Memory B cell (primary cell): ENCODE measurements at regions not wholly inside any gene's neighbourhood (a gene's known extent, or its start where the extent isn't known, plus 50 kb on each side); places are given as distances from the start of the nearest gene placed in this dataset.

ENCODE experiments used
- ATAC-seq: fragments of 150-1000 bp; cut with Tn5 transposase; 2 replicates; pipeline ENCODE4 v1.10.0; 2021; ENCODE audit warnings: low read depth, mild to moderate bottlenecking, moderate library complexity
- DNase-seq, 2 donors: peaks; one replicate each; pipeline ENCODE4 v3.0.0; 2022; ENCODE audit warnings: low spot score in 2 of 2
- H3K27ac Mint-ChIP-seq: one replicate; pipeline ENCODE4 v1.8.0; 2022; ENCODE audit warnings: mild to moderate bottlenecking, moderate library complexity, mixed read lengths
- H3K27me3 Mint-ChIP-seq: one replicate; pipeline ENCODE4 v1.8.0; 2022; ENCODE audit warnings: mixed read lengths
- H3K36me3 Mint-ChIP-seq: one replicate; pipeline ENCODE4 v1.8.0; 2022; ENCODE audit warnings: mild to moderate bottlenecking, mixed read lengths
- H3K4me1 Mint-ChIP-seq: one replicate; pipeline ENCODE4 v1.8.0; 2022; ENCODE audit warnings: mixed read lengths
- H3K4me3 Mint-ChIP-seq: one replicate; pipeline ENCODE4 v1.8.0; 2022; ENCODE audit warnings: mild to moderate bottlenecking, moderate library complexity, mixed read lengths
- H3K9me3 Mint-ChIP-seq: one replicate; pipeline ENCODE4 v1.8.0; 2022; ENCODE audit warnings: mixed read lengths

DNA sequence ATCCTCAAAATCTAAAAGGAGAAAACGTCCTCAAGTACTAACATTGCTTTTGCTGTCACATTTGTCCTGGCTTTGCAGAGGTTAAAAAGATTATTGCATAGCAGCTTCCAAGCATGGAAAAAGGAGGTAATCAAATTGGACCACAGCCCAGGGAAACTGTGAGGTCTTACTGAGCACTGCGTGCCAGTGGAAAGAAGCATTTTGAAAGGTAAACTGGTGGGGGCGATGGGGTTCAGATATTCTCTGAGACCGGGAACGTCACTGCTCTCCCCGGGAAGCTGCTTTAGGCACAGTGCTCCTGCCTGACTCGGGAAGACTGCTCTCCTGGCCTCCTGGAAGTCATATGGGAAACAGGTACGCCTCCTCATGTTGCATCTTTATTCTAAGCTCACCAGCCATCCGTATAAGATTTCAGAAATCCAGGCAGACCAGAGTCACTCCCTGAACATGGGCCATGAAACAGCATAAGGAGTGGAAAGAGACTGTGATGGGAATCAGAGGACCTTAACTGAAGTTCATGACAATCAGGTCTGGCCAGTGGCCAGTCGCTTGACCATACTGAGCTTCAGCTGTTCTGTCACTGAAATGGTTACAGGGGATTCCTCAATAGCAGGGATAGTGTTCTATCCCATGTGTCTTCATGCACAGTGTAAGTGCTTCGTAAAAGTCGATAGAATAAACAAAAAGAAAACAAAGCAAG, 284.1 kb downstream of the TRIB2 start:
- H3K27me3 Mint-ChIP-seq, result no peaks in the 10 kb centered on the region
- H3K9me3 Mint-ChIP-seq, result no peaks in the 10 kb centered on the region
- no peaks in the 10 kb centered on the region for H3K36me3 Mint-ChIP-seq
- no peak for ATAC-seq
- DNase-seq, result no peak
- H3K27ac Mint-ChIP-seq, result no peak overlapping the region
- no peak overlapping the region for H3K4me3 Mint-ChIP-seq
- H3K4me1 Mint-ChIP-seq, result no peaks in the 10 kb centered on the region

DNA sequence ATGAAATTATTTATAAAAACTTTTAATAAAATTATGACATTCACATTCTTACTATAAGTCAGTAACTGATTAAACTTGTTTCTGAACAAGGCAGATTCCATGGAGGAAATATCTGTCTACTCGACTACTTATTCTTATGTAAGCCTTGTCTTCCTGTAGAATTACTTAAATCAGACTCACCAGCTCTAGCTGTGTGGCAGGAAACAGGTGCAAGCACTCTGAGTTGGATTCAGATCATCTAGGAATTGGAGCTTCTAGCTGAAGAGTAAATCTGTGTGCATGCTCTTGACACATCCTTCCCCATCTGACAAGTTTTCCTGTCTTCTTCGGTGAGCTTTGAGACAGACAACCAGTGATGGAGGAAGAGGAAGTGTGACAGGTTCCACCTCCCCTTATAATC, 284.7 kb downstream of the TRIB2 start:
- no peaks in the 10 kb centered on the region for H3K36me3 Mint-ChIP-seq
- no peak overlapping the region for H3K27ac Mint-ChIP-seq
- no peaks in the 10 kb centered on the region for H3K4me1 Mint-ChIP-seq
- ATAC-seq (peak; percentile 29), DNase-seq (no peak)
- H3K9me3 Mint-ChIP-seq, result no peaks in the 10 kb centered on the region
- H3K4me3 Mint-ChIP-seq, result no peak overlapping the region
- no peaks in the 10 kb centered on the region for H3K27me3 Mint-ChIP-seq

DNA sequence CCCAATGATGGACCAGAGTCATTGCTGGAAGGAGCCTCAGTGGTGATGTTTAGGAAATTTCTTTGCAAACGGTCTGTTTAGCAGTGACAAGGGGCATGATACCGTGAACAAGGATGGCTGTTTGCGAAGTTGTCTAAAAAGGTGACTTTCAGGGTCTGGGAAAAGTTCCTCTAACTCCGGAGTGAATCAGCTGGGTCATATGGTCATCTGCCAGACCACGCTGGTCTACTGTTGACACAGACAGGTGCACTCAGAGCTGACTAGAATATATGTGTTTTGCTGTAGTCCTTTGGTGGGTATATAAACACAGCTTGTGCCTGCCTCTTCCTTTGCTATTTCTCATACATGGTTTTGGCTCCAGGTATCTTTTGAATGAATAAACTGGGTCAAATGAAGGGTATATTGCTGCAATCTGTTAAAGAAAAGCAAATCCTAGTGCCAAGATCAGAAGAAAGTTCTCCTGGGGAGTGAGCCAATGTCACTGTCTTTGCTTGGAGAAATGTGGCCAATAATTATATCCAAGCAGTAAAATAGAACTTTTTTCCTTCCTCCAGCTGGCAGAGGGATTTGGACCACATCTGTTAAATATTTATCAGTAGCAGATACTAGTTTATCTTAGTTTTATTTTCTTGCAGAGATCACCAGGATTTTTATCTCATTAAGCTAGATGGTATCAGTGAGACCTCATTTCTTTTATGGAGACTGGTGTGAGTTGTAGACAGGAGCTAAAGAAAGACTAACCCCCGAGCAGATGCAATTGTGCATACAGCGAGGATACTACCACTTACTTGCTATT, 286.0 kb downstream of the TRIB2 start:
- Mint-ChIP-seq H3K27me3 (no peaks in the 10 kb centered on the region), H3K4me3 (no peak overlapping the region), H3K27ac (no peak overlapping the region), H3K9me3 (no peaks in the 10 kb centered on the region), H3K4me1 (peaks cover 3% of the 10 kb centered on the region), H3K36me3 (no peaks in the 10 kb centered on the region)
- ATAC-seq (no peak), DNase-seq (no peak)

DNA sequence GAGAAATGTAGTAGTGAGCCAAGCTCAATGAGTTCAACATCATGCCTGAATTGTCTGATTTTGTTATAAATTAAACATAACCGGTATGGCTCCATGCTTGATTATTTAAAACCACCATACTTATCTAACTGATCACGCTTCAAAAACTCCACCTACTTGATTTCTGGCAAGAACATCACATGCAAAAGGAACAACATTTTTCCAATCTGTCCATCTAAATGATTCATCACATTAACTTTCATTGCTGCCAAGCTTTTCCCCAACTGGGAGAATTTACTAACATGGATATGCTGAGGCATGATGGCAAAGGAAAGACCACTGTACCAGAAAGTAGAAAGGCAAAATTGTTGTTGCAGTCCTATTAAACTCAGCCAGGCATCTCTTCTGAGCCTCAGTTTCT, 286.8 kb downstream of the TRIB2 start:
- peaks cover 3% of the 10 kb centered on the region for H3K4me1 Mint-ChIP-seq
- H3K9me3 Mint-ChIP-seq, result no peaks in the 10 kb centered on the region
- ATAC-seq (no peak), DNase-seq (no peak)
- H3K4me3 Mint-ChIP-seq, result no peak overlapping the region
- no peaks in the 10 kb centered on the region for H3K27me3 Mint-ChIP-seq
- no peak overlapping the region for H3K27ac Mint-ChIP-seq
- no peaks in the 10 kb centered on the region for H3K36me3 Mint-ChIP-seq

DNA sequence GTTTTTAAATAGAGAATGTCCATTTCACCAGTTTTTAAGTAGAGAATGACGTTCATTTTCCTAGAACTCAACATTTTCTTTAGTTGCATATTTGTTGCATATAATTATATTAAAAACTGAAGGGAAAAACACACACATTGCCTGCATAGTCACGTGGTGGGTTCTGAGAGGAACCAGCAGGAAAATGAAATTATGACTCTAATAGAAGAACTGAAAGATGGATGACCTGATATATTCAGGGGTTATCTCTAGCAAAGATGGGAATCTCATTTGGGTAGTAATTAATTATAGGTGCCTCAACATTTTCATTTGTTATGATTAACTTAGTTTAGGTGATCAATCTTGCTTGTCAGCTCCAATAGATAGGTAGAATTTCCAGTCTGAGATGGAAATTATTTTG, 288.3 kb downstream of the TRIB2 start:
- no peaks in the 10 kb centered on the region for H3K9me3 Mint-ChIP-seq
- no peaks in the 10 kb centered on the region for H3K36me3 Mint-ChIP-seq
- peaks cover 3% of the 10 kb centered on the region for H3K4me1 Mint-ChIP-seq
- H3K27me3 Mint-ChIP-seq, result no peaks in the 10 kb centered on the region
- ATAC-seq (no peak), DNase-seq (no peak)
- no peak overlapping the region for H3K4me3 Mint-ChIP-seq
- no peak overlapping the region for H3K27ac Mint-ChIP-seq

DNA sequence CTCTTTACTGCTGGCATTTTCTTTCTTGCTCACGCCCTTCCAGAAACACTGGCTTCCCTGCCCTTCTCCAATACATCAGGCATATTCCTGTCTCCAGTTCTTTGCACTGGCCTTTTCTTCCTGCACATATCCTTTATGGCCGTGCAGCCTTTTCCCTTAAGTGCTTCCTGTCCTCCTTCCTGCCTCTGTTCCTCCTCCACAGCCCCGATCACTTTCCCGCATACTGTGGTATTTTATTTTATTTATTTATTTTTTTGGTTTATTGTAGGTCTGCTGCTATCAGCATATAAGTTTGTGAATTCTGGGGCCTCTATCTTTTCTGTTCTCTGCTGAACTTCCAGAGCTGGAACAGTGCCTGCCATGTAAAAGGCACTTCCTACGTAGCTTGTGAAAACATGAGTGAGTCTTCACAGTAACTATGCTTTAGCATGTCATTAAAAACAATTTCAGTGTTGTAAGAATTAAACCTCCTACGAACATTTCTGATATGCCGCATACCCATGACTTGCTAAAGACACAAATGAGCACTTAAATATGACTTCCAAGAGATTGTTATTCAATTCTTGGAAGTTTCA, 289.1 kb downstream of the TRIB2 start:
- Mint-ChIP-seq H3K27ac (no peak overlapping the region), H3K4me3 (no peak overlapping the region)

DNA sequence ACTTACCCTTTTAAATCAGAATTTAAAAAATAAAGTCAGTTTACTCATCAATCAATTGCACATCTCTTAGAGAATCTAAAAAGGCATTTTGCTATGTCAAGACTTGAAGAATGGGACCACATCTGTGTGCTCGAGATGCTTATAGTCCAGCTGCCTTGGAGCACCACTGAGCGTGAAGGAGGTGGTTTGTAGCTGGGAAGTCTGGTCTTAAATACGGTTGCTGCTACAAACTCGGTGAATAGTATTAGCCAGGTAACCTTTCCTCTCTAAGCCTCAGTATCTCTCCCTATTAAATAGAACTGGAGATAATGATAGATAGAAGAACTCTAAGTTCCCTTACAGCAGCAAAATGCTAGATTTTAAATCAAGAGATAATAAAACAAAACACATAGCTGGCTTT, 289.7 kb downstream of the TRIB2 start:
- Mint-ChIP-seq H3K9me3 (no peaks in the 10 kb centered on the region), H3K36me3 (no peaks in the 10 kb centered on the region), H3K4me1 (peaks cover 3% of the 10 kb centered on the region), H3K27ac (no peak overlapping the region), H3K4me3 (no peak overlapping the region), H3K27me3 (no peaks in the 10 kb centered on the region)
- no peak for ATAC-seq
- no peak for DNase-seq

More for the DNA sequence above, 289.1 kb downstream of the TRIB2 start:
- Mint-ChIP-seq H3K27me3 (no peaks in the 10 kb centered on the region), H3K9me3 (no peaks in the 10 kb centered on the region), H3K36me3 (no peaks in the 10 kb centered on the region), H3K4me1 (peaks cover 3% of the 10 kb centered on the region)
- DNase-seq (no peak), ATAC-seq (no peak)

DNA sequence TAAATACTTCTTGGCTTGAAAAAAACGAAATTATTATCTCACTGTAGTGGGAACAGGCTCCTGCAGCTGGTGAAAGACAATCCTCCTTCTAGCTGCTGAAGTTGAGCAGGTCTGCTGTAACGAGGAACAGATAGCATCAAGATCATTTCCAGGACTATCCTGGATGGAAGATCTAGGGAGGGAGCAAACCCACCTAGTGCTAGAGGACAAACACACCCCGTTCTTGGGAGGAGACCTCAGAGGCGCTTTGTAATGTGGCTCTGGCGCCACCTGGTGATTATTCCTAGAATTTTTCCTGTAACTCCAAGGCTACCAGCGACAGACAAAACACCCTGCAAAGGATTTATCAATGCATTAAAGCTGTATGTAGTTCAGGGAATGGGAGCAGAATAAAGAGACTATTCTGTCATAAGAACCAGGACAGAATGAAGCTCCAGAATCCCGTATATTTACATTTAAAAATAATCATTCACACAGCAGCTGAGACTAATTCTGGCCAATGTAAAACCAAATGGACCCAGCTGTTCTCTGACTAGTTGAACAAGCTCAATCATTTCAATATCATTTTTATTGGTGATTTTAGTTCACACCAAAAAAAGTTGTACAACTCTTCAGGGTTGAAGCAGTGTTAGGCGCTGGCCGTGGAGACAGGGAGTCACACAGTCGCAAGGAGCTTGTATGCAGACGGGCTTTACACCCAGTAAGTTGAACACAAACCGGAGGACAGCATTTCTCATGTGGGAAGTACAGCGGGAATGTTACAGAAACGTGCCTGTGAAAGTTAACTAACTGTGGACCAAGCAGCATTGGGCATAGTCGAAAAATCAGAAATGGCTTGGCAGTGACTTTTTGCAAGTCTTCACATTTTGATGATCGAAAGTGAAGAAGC, 290.3 kb downstream of the TRIB2 start:
- Mint-ChIP-seq H3K4me1 (peaks cover 3% of the 10 kb centered on the region), H3K4me3 (no peak overlapping the region), H3K27me3 (peaks cover 2% of the 10 kb centered on the region), H3K9me3 (no peaks in the 10 kb centered on the region), H3K27ac (no peak overlapping the region), H3K36me3 (no peaks in the 10 kb centered on the region)
- peak; percentile 56 to 64 for DNase-seq
- ATAC-seq, result peak; percentile 72

DNA sequence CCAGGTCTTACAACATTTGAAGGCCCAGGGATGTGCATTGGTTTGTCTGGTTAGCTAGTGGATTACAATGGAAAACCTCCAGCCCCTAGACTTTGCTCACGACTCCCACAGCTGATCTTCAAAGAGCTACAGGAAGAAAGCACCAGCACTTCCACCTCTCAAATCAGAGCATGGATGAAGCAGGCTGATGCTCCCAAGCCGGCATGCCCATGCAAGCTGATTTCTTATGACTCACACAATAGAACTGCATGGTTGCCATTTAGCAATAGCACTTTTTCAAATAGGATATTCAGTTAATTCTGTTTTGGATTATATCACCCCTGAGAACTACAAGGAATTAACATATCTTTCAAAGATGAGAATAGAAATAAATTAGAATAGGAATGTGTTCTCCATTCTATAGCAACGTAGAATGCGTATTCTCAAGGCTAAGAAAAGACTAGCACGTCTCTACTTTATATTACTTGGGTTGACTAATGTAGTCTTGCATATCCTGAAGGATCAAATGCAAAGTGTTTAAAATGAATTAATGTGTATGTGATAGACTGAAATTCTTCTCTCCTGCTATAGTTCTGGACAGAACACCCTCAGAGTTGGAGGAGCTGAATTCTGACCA, 292.4 kb downstream of the TRIB2 start:
- no peak for DNase-seq
- no peak for ATAC-seq

DNA sequence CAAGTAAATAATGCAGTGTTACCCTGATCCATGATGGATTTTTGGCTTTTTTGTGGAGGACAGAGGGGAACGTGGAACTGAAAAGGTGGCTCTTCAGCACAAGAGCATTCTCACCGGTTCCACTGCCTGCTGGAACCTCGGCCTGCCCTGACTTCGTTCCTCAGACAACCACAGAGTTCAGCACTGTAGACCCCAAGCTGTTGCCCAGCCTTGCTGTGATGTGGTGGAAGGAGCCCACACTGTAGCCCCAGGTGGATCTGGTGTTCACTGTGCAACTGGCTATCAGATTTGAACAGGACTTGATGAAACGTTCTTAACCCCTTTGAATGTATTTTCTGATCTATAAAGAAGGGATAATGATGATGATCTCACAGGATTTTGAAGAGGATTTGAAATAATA, 293.5 kb downstream of the TRIB2 start:
- no peak overlapping the region for H3K27ac Mint-ChIP-seq
- peaks cover 12% of the 10 kb centered on the region for H3K27me3 Mint-ChIP-seq

More for the DNA sequence above, 292.4 kb downstream of the TRIB2 start:
- Mint-ChIP-seq H3K4me1 (peaks cover 3% of the 10 kb centered on the region), H3K27me3 (peaks cover 10% of the 10 kb centered on the region), H3K36me3 (no peaks in the 10 kb centered on the region), H3K4me3 (no peak overlapping the region), H3K9me3 (no peaks in the 10 kb centered on the region), H3K27ac (no peak overlapping the region)

DNA sequence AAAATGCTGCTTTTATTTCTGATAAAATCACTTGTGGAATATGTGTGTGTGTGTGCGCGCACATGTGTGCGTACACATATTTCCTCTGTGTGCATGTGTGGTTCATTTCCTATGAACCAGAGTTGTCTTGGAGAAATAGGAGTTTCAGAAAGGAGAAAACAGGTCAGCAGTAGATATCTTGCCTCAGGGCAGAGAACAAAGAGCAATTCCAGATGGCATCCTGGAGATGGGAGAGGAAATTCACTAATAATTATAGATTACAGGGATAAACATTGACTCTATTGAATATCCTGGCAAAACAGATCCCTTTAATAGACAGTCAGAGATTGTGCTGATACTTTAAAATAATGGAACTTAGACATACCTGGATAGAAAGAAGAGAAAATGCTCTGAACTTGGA, 298.0 kb downstream of the TRIB2 start:
- DNase-seq (no peak), ATAC-seq (no peak)
- no peak overlapping the region for H3K4me3 Mint-ChIP-seq
- no peaks in the 10 kb centered on the region for H3K9me3 Mint-ChIP-seq
- no peak overlapping the region for H3K27ac Mint-ChIP-seq
- no peaks in the 10 kb centered on the region for H3K4me1 Mint-ChIP-seq
- no peaks in the 10 kb centered on the region for H3K36me3 Mint-ChIP-seq
- peaks cover 24% of the 10 kb centered on the region for H3K27me3 Mint-ChIP-seq

More for the DNA sequence above, 293.5 kb downstream of the TRIB2 start:
- no peaks in the 10 kb centered on the region for H3K36me3 Mint-ChIP-seq
- H3K4me3 Mint-ChIP-seq, result no peak overlapping the region
- H3K4me1 Mint-ChIP-seq, result peaks cover 3% of the 10 kb centered on the region
- H3K9me3 Mint-ChIP-seq, result no peaks in the 10 kb centered on the region
- DNase-seq, result no peak
- no peak for ATAC-seq

DNA sequence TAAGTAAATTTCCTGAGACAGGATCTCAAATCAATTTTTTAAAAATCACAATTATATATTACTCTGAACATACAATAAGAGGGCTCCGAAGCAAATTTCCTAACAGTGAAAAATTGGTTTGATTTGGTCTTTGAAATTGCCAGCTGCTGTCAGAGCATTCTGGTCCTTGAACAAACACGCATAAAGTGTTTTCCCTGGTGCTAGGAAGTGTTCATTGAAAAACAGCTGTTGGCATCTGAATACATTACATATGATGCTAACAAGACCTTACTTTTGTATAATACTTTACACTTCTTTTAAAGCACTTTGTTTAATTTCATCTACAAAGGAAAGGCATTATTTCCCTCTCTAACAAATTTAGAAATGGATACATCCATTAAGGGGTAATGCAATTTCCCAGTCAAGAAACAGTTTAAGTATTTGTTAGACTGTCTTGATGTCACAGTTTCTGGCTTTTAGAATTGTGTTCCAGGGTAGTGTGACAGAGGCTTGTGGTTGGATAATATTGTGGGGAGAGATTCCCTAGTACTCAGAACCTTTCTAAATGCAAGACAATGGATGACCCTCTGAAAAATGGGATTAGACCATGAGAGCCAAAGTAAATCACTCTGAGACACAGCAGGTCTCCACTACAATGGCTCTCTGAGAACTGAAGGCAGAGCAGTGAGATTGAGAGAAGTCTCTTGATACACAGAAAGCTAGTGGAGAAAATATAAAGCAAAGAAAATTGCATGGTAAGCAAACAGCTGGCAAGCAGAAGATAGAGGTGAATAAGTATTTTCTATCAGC, 299.0 kb downstream of the TRIB2 start:
- Mint-ChIP-seq H3K4me1 (no peaks in the 10 kb centered on the region), H3K36me3 (no peaks in the 10 kb centered on the region), H3K27me3 (peaks cover 26% of the 10 kb centered on the region)

DNA sequence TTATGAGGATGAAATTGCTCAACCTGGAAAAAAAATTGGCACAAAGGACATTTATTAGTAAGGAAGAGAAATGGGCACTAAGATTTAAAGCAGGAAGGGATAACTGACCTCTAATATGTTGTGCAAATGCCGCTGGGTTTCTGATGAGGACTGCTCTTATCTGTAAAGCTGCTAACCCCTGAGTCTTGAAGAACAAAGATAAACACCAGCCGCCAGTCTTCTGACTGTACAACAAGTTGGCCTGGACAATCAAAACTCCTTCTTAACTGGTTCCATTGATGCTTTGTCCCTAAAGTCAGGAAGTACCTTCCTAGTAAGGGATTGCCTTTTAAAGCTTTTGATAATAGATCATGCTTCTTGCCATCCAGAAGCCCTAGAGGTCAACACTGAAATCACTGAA, 301.8 kb downstream of the TRIB2 start:
- DNase-seq, result no peak
- no peak for ATAC-seq
- Mint-ChIP-seq H3K27me3 (peaks cover 21% of the 10 kb centered on the region), H3K4me1 (no peaks in the 10 kb centered on the region), H3K9me3 (no peaks in the 10 kb centered on the region), H3K36me3 (no peaks in the 10 kb centered on the region), H3K27ac (no peak overlapping the region), H3K4me3 (no peak overlapping the region)

More for the DNA sequence above, 299.0 kb downstream of the TRIB2 start:
- Mint-ChIP-seq H3K27ac (no peak overlapping the region), H3K9me3 (no peaks in the 10 kb centered on the region), H3K4me3 (no peak overlapping the region)
- ATAC-seq (no peak), DNase-seq (no peak)
